A549 (cell line): ENCODE measurements at regions not wholly inside any gene's neighbourhood (a gene's known extent, or its start where the extent isn't known, plus 50 kb on each side); places are given as distances from the start of the nearest gene placed in this dataset.

Source experiments
- ATAC-seq, 2 experiments: fragments of 200-7000 bp in 1 of 2; fragments of >200 bp in 1 of 2; cut with Nextera tagmentation in 1 of 2; cut with Tn5 transposase in 1 of 2; 3 replicates each; pipeline versions ENCODE4 v1.8.0 to v1.9.1; 2018 to 2020; ENCODE audit warnings: mild to moderate bottlenecking in 1 of 2, moderate library complexity in 1 of 2
- CTCF ChIA-PET: fragments of 300-600 bp; sonication (Branson Sonifier 250); formaldehyde crosslinking; extraction: SDS; loops from one replicate; lab custom pipeline; 2021; ENCODE audit warnings: antibody characterized with exemption, inconsistent platforms; lab: Yijun Ruan, JAX
- POLR2A ChIA-PET: fragments of 350-600 bp; formaldehyde crosslinking; extraction: SDS; loops from one replicate; lab custom pipeline; 2021; ENCODE audit warnings: antibody characterized with exemption, inconsistent platforms; lab: Yijun Ruan, JAX
- DNase-seq, 2 experiments: peaks; one replicate each; pipeline versions ENCODE4 v3.0.0 to v3.0.0-alpha.2; 2011 to 2016; ENCODE audit warnings: low read depth in 1 of 2, low spot score in 1 of 2
- FAIRE-seq: peaks from 2 replicates; lab custom pipeline; 2011; peaks lifted over from hg19 to GRCh38; lab: Jason Lieb, UNC
- H3K27ac ChIP-seq, 2 experiments: fragments of >200 bp; sonication (Bioruptor Twin); formaldehyde crosslinking; 3 replicates each; pipeline ENCODE4 v1.5.1; 2016 to 2017
- H3K4me1 ChIP-seq: fragments of >200 bp; sonication (Bioruptor Twin); formaldehyde crosslinking; 3 replicates; pipeline ENCODE4 v1.6.1; 2016
- H3K4me2 ChIP-seq: fragments of >200 bp; sonication (Bioruptor Twin); formaldehyde crosslinking; 3 replicates; pipeline ENCODE4 v1.6.1; 2016
- H3K4me3 ChIP-seq: fragments of >200 bp; sonication (Bioruptor Twin); formaldehyde crosslinking; 3 replicates; pipeline ENCODE4 v1.5.1; 2016
- H3K9me3 ChIP-seq: fragments of >200 bp; sonication (Bioruptor Twin); formaldehyde crosslinking; 3 replicates; pipeline ENCODE4 v1.6.1; 2016
- BCL3 ChIP-seq: fragments of >200 bp; sonication (Bioruptor Twin); formaldehyde crosslinking; IDR thresholded peaks from 3 replicates; pipeline ENCODE4 v1.6.1; 2016
- CBX2 ChIP-seq: fragments of 200-600 bp; sonication (generic); IDR thresholded peaks from 2 replicates; pipeline ENCODE4 v1.6.1; 2016; ENCODE audit warnings: low read depth, mild to moderate bottlenecking, borderline replicate concordance
- CBX8 ChIP-seq: fragments of 200-600 bp; sonication (generic); IDR thresholded peaks from 2 replicates; pipeline ENCODE4 v1.6.1; 2016
- CEBPB ChIP-seq, 2 experiments: fragments of >200 bp in 1 of 2; sonication (Bioruptor Twin) in 1 of 2; formaldehyde crosslinking in 1 of 2; IDR thresholded peaks; 2 replicates each; pipeline ENCODE4 v1.6.1; 2012 to 2016
- CHD2 ChIP-seq: fragments of 150-350 bp; IDR thresholded peaks from 2 replicates; pipeline ENCODE4 v1.6.1; 2014; ENCODE audit warnings: low read length; ENCODE audit not compliant: partially characterized antibody
- CHD4 ChIP-seq: fragments of 200-600 bp; sonication (generic); IDR thresholded peaks from 2 replicates; pipeline ENCODE4 v1.6.1; 2016; ENCODE audit warnings: antibody characterized with exemption, mild to moderate bottlenecking, borderline replicate concordance
- E2F6 ChIP-seq: IDR thresholded peaks from 2 replicates; pipeline ENCODE4 v1.6.1; 2012; ENCODE audit warnings: low read depth, borderline replicate concordance
- ESRRA ChIP-seq: fragments of 150-350 bp; IDR thresholded peaks from 2 replicates; pipeline ENCODE4 v1.6.1; 2014; ENCODE audit warnings: mild to moderate bottlenecking, low read length, borderline replicate concordance
- FOSB ChIP-seq: fragments of 250-450 bp; sonication (Bioruptor Pico); IDR thresholded peaks from 2 replicates; pipeline ENCODE4 v1.5.0; 2020; ENCODE audit warnings: mild to moderate bottlenecking, moderate library complexity
- FOXS1 ChIP-seq: fragments of 250-450 bp; sonication (Bioruptor Pico); IDR thresholded peaks from 2 replicates; pipeline ENCODE4 v1.5.0; 2020; ENCODE audit warnings: mild to moderate bottlenecking, moderate library complexity
- GATA3 ChIP-seq: IDR thresholded peaks from 2 replicates; pipeline ENCODE4 v1.6.1; 2012; ENCODE audit warnings: borderline replicate concordance
- HES2 ChIP-seq: fragments of >200 bp; sonication (Bioruptor Twin); formaldehyde crosslinking; IDR thresholded peaks from 2 replicates; pipeline ENCODE4 v1.6.1; 2016
- HEYL ChIP-seq: fragments of 250-450 bp; sonication (Bioruptor Pico); IDR thresholded peaks from 2 replicates; pipeline ENCODE4 v1.8.0; 2021; ENCODE audit warnings: mild to moderate bottlenecking, moderate library complexity
- HMGXB4 ChIP-seq: fragments of 250-450 bp; sonication (Bioruptor Pico); IDR thresholded peaks from 2 replicates; pipeline ENCODE4 v1.5.0; 2021; ENCODE audit warnings: mild to moderate bottlenecking, moderate library complexity, borderline replicate concordance
- HOXB13 ChIP-seq: fragments of 250-450 bp; sonication (Bioruptor Pico); IDR thresholded peaks from 2 replicates; pipeline ENCODE4 v1.5.0; 2020; ENCODE audit warnings: low read depth, mild to moderate bottlenecking, moderate library complexity
- JUN ChIP-seq, 2 experiments: fragments of >200 bp; sonication (Bioruptor Twin); formaldehyde crosslinking; IDR thresholded peaks; 2 replicates in 1 of 2; 3 replicates in 1 of 2; pipeline ENCODE4 v1.6.1; 2016 to 2017
- KDM5A ChIP-seq: fragments of 200-600 bp; sonication (generic); IDR thresholded peaks from 2 replicates; pipeline ENCODE4 v1.6.1; 2016; ENCODE audit warnings: antibody characterized with exemption, mild to moderate bottlenecking
- MAFK ChIP-seq: fragments of 450-650 bp; IDR thresholded peaks from 2 replicates; pipeline ENCODE4 v1.6.1; 2014; ENCODE audit not compliant: partially characterized antibody
- MAX ChIP-seq: IDR thresholded peaks from 2 replicates; pipeline ENCODE4 v1.6.1; 2012
- NFE2L2 ChIP-seq: fragments of 150-350 bp; conservative IDR thresholded peaks from 2 replicates; pipeline ENCODE4 v1.6.1; 2014; ENCODE audit warnings: low read length
- POLR2A ChIP-seq: IDR thresholded peaks from 2 replicates; pipeline ENCODE4 v1.6.1; 2012; ENCODE audit warnings: mild to moderate bottlenecking, low read length
- RAD21 ChIP-seq, 2 experiments: fragments of >200 bp in 1 of 2; sonication (Bioruptor Twin) in 1 of 2; formaldehyde crosslinking in 1 of 2; IDR thresholded peaks in 1 of 2; conservative IDR thresholded peaks in 1 of 2; 2 replicates in 1 of 2; 3 replicates in 1 of 2; pipeline ENCODE4 v1.6.1; 2012 to 2018; ENCODE audit warnings: inconsistent platforms in 1 of 2
- RCOR1 ChIP-seq: fragments of 150-350 bp; IDR thresholded peaks from 2 replicates; pipeline ENCODE4 v1.6.1; 2014; ENCODE audit warnings: antibody characterized with exemption, low read length, low read depth
- RFX5 ChIP-seq: fragments of 450-650 bp; IDR thresholded peaks from 2 replicates; pipeline ENCODE4 v1.7.1; 2014; ENCODE audit warnings: antibody characterized with exemption, mild to moderate bottlenecking, moderate library complexity
- RNF2 ChIP-seq: fragments of 200-600 bp; sonication (generic); IDR thresholded peaks from 2 replicates; pipeline ENCODE4 v1.6.1; 2016; ENCODE audit warnings: low read depth, mild to moderate bottlenecking, antibody characterized with exemption, moderate library complexity, borderline replicate concordance
- TP53 ChIP-seq: fragments of 250-450 bp; sonication (Bioruptor Pico); IDR thresholded peaks from 2 replicates; pipeline ENCODE4 v1.5.0; 2021; ENCODE audit warnings: mild to moderate bottlenecking, moderate library complexity
- WGBS: methylation state at CpG from one replicate; pipeline ENCODE4 v1.1.6; 2017; ENCODE audit errors: missing lambda C conversion rate; 5-methylcytosine and 5-hydroxymethylcytosine counted together

GRCh38 chr20:39142407-39143096 lies 180.4 kb downstream of the DHX35 start:
- FAIRE-seq = no peak
- CTCF ChIA-PET = interaction anchor here (1.0 kb wide), 1 partner anchor 31 kb away, joined by 3 read pairs; no protein-coding TSS in a partner anchor
- 3% methylated on average over 12 of the region's 13 CpGs for WGBS
- H3K27ac ChIP-seq = no peak overlapping the region
- no peak for DNase-seq
- no peaks in the 10 kb centered on the region for H3K9me3 ChIP-seq
- no peak overlapping the region for H3K4me3 ChIP-seq
- H3K4me2 ChIP-seq = no peak overlapping the region
- POLR2A ChIA-PET = no interaction called here
- TF ChIP-seq CEBPB (IDR thresholded peaks at IDR 0.05) (no peak), CHD4 (no peak)
- ATAC-seq = no peak
- H3K4me1 ChIP-seq = no peaks in the 10 kb centered on the region

GRCh38 chr20:39137299-39137698 lies 175.2 kb downstream of the DHX35 start:
- Histone ChIP-seq H3K4me1 (no peaks in the 10 kb centered on the region), H3K9me3 (no peaks in the 10 kb centered on the region), H3K27ac (no peak overlapping the region), H3K4me2 (no peak overlapping the region), H3K4me3 (no peak overlapping the region)
- ChIA-PET CTCF (interaction anchor here (1.8 kb wide), 1 partner anchor 25 kb away, joined by 11 read pairs; no protein-coding TSS in a partner anchor), POLR2A (no interaction called here)
- FAIRE-seq (no peak), ATAC-seq (no peak), DNase-seq (no peak)
- TF ChIP-seq RCOR1 = no peak
- TF ChIP-seq TP53 (CRISPR knock-in tag) = no peak
- no peak for TF ChIP-seq GATA3
- TF ChIP-seq MAX = no peak
- no peak for TF ChIP-seq RNF2
- TF ChIP-seq JUN (IDR thresholded peaks at IDR 0.05) = no peak
- TF ChIP-seq CHD2 = no peak
- TF ChIP-seq HES2 = no peak
- no peak for TF ChIP-seq FOSB (CRISPR knock-in tag)
- no peak for TF ChIP-seq BCL3
- no peak for TF ChIP-seq NFE2L2

- 15% methylated on average over 6 of the region's 6 CpGs for WGBS
- ATAC-seq = no peak
- POLR2A ChIA-PET = no interaction called here
These were observed 174.7 kb downstream of the DHX35 start for GRCh38 chr20:39136798-39137197.

GRCh38 chr20:39135885-39136544 lies 173.9 kb downstream of the DHX35 start:
- Histone ChIP-seq H3K4me3 (no peak overlapping the region), H3K4me2 (no peak overlapping the region), H3K4me1 (no peaks in the 10 kb centered on the region), H3K9me3 (no peaks in the 10 kb centered on the region), H3K27ac (no peak overlapping the region)
- 59% methylated on average over 15 of the region's 15 CpGs for WGBS
- no peak for DNase-seq
- CTCF ChIA-PET = interaction anchor here (1.1 to 1.8 kb wide), 2 partner anchors 24 to 28 kb away, joined by 3 to 11 read pairs; no protein-coding TSS in a partner anchor
- no peak for ATAC-seq
- TF ChIP-seq RAD21 (conservative IDR thresholded peaks at IDR 0.05 in 1 of 2, IDR thresholded peaks at IDR 0.05 in 1 of 2) (no peak), CBX2 (no peak), FOXS1 (no peak), E2F6 (no peak), HMGXB4 (CRISPR knock-in tag) (no peak), MAFK (no peak)
- FAIRE-seq = no peak
- POLR2A ChIA-PET = interaction anchor here (0.6 kb wide), 1 partner anchor 1542 kb away, joined by 3 read pairs; no protein-coding TSS in a partner anchor

More at GRCh38 chr20:39136798-39137197, 174.7 kb downstream of the DHX35 start:
- H3K4me3 ChIP-seq = no peak overlapping the region
- FAIRE-seq (no peak), DNase-seq (no peak)
- no peak overlapping the region for H3K4me2 ChIP-seq
- CTCF ChIA-PET = interaction anchor here (1.1 to 1.8 kb wide), 2 partner anchors 25 to 27 kb away, joined by 3 to 11 read pairs; no protein-coding TSS in a partner anchor
- no peak overlapping the region for H3K27ac ChIP-seq
- no peaks in the 10 kb centered on the region for H3K4me1 ChIP-seq
- H3K9me3 ChIP-seq = no peaks in the 10 kb centered on the region
- TF ChIP-seq ESRRA (no peak), HEYL (CRISPR knock-in tag) (no peak), POLR2A (no peak), RFX5 (no peak), CHD2 (no peak), HOXB13 (CRISPR knock-in tag) (no peak), CBX8 (no peak), RAD21 (conservative IDR thresholded peaks at IDR 0.05 in 1 of 2, IDR thresholded peaks at IDR 0.05 in 1 of 2) (no peak), KDM5A (no peak), MAFK (no peak)
- TF ChIP-seq, all 56 proteins: peak for 0
